NCI-H446 treated with DMSO at 0.1 percent for 48 hours (cell line): ENCODE measurements at regions not wholly inside any gene's neighbourhood (a gene's known extent, or its start where the extent isn't known, plus 50 kb on each side); places are given as distances from the start of the nearest gene placed in this dataset.

Experiments
- DNase-seq: peaks from one replicate; lab custom pipeline; 2025; lab: John Stamatoyannopoulos, UW

GRCh38 chr10:113219446-113219845, 269.4 kb downstream of the TCF7L2 start:
- DNase-seq, result no peak

GRCh38 chr10:113221756-113222168, 271.7 kb downstream of the TCF7L2 start:
- DNase-seq, result no peak

- DNase-seq, result no peak
Observed at GRCh38 chr10:113222207-113222606, 272.2 kb downstream of the TCF7L2 start.

- no peak for DNase-seq
Observed at GRCh38 chr10:113225364-113225763, 275.3 kb downstream of the TCF7L2 start.

- DNase-seq, result no peak
Observed at GRCh38 chr10:113225903-113226302, 275.9 kb downstream of the TCF7L2 start.

- DNase-seq, result no peak
Observed at GRCh38 chr10:113226399-113226798, 276.4 kb downstream of the TCF7L2 start.

- DNase-seq, result no peak
Observed at GRCh38 chr10:113226831-113227445, 276.9 kb downstream of the TCF7L2 start.

- no peak for DNase-seq
Observed at GRCh38 chr10:113228530-113228929, 278.5 kb downstream of the TCF7L2 start.

- no peak for DNase-seq
Observed at GRCh38 chr10:113230011-113230610, 280.1 kb downstream of the TCF7L2 start.

GRCh38 chr10:113232928-113233511, 283.0 kb downstream of the TCF7L2 start:
- DNase-seq, result no peak

- DNase-seq, result no peak
Observed at GRCh38 chr10:113234481-113234880, 284.4 kb downstream of the TCF7L2 start.

- no peak for DNase-seq
Observed at GRCh38 chr10:113235508-113235907, 285.5 kb downstream of the TCF7L2 start.

GRCh38 chr10:113236998-113237397, 287.0 kb downstream of the TCF7L2 start:
- DNase-seq, result no peak

- no peak for DNase-seq
Observed at GRCh38 chr10:113239566-113240350, 289.7 kb downstream of the TCF7L2 start.

GRCh38 chr10:113240736-113241135, 290.7 kb downstream of the TCF7L2 start:
- no peak for DNase-seq

- no peak for DNase-seq
Observed at GRCh38 chr10:113241599-113242360, 291.7 kb downstream of the TCF7L2 start.

GRCh38 chr10:113243311-113243710, 293.3 kb downstream of the TCF7L2 start:
- DNase-seq, result no peak

- no peak for DNase-seq
Observed at GRCh38 chr10:113244750-113245149, 294.7 kb downstream of the TCF7L2 start.

- DNase-seq, result no peak
Observed at GRCh38 chr10:113245286-113245685, 295.2 kb downstream of the TCF7L2 start.

- no peak for DNase-seq
Observed at GRCh38 chr10:113247050-113247449, 297.0 kb downstream of the TCF7L2 start.

- no peak for DNase-seq
Observed at GRCh38 chr10:113252650-113253618, 299.9 kb upstream of the HABP2 start.
